Dermis blood vessel endothelial cell (primary cell): ENCODE measurements at regions not wholly inside any gene's neighbourhood (a gene's known extent, or its start where the extent isn't known, plus 50 kb on each side); places are given as distances from the start of the nearest gene placed in this dataset.
A peak's percentile ranks its signal among the peaks of the same experiment; 100 is the strongest.

Experiments used
- DNase-seq: peaks from one replicate; pipeline ENCODE4 v3.0.0; 2010

DNA sequence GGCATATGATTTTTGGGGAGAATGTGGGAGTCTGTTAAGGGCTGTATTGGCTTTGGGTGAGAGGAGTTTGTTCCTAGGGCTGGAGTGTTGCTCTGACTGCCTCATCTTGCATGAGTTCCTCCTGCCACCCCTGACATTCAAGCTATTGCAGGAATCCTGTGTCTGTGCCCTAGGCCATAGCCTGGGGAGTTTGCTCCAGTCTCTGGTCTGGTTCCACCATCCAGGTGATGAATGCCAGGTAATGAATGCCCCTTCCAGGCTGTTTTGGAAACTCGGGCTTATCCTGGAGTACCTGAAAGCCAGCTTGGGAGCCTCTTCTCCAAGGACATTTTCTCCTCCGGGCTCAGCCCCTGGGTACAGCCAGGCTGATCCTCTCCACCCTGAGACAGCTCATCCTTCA, 117.0 kb upstream of the IRX3 start:
- DNase-seq: no peak

DNA sequence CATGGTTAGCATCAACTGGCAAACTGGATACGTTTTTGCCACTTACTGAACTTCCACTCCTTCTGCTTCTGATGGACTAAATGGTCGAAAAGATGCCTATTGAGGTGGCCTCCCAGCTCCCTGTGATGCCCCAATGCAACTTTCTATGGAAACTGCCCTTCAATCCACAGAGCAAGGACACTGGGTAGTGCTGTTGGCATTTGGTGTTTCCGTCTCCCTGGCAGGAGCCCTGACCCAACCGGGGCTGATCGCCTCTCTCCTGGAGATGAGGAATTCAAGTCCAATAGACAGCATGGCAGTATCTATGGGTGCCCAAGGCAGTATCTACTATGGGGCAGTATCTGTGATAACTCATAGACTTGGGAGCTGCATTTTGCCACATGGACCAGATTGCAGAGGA, 116.3 kb upstream of the IRX3 start:
- no peak for DNase-seq

DNA sequence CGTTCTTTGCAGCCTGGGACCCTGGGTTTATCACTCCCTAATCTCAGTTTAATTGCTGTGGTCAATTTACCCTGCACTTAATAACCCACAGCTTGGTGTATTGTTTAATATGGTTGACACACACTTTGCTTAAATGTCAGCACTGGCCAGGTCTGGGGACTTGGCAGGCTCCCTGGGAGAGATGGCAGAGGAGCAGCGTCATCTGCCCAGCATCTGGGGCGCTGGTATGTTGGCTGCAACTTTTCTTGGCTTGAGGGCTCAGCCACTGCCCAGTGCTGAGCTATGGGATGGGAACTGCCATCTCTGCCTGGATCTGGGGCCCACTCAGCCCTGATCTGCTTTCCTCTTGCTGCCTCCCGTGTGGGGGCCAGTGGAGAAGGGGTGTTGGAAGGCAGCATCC, 115.7 kb upstream of the IRX3 start:
- DNase-seq: no peak

DNA sequence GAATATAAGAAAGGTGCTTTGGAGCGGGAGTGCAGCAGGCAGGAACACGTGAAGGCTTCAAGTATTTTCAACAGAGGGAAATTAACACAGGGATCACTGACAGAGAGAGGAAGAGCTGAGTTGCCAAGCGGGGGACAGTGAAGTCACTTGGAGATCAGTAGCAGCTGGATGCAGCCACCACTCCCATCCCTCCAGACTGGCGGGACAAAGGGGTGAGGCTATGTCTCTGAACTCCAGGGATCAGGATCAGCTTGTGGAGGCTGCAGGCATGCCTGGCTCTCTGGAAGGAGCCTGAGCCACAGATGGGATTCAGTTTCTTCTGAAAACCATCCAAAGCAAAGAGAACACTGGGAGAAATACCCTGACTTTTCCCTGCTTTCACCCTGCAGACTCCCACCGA, 113.7 kb upstream of the IRX3 start:
- no peak for DNase-seq

DNA sequence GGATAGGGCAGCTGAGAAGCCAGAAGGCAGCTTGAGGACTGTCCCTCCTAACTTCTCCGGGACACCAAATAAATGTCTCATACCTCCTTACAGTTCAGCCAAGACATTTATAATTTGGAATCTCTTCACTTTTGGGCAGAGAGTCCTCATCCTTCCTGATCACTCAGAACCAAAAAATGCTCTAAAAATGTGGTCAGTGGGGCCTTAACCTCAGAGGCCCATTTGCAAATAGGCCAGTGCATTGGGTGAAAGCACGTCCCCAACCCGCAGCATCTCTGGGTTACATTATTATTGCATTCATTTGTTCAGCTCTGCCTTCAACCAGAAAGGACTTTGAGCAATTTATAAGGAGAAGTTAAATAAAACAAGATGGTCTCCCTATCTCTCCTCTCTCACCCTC, 112.4 kb upstream of the IRX3 start:
- no peak for DNase-seq

DNA sequence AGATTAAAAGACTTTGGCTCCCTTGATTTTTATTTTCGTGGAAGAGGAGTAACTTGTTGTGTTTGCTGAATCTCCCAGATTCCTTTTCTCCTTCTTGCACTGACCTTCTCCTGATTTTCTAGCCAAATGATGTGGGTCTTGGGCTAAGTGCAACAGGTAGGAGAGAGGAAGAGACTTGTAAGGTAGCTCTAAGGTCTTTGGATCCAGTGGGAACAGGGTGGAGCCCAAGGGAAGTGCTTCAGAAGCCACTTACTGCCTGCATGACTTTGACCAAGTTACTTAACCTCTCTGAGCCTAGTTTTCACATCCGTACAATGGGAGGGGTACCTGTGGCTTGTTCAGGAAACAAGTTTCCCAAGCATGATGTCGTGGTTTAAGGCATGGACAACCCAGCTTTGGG, 111.3 kb upstream of the IRX3 start:
- DNase-seq: no peak

DNA sequence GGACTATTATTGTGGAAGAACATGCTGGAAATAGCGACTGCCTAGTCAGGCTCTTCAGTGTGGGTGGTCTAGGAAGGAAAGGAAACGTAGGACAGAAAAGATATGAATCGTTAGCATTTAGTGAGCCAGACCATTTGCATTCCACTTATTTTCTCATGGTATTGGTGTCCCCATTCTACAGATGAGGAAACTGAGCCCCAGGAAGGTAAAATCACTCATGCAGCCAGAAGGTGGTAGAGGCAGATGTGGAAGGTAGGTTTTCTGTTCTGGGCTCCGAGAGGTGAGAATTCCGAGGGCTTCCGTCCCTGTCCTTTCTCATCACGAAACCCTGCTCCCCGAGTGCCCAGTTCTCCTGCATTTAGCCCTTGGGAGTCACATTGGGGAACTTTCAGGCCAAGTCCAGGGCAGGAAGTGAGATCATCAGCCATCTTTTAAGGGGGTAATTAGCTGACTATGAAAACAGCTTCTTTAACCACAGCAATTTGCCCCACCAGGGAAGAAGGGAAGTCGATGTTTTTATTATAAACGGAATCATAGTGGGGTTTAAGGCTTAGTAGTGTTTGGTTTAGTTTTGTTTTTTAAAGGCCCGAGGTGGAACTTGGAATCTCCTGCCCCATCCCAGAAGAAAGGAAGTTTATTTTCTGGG, 110.7 kb upstream of the IRX3 start:
- DNase-seq: no peak

DNA sequence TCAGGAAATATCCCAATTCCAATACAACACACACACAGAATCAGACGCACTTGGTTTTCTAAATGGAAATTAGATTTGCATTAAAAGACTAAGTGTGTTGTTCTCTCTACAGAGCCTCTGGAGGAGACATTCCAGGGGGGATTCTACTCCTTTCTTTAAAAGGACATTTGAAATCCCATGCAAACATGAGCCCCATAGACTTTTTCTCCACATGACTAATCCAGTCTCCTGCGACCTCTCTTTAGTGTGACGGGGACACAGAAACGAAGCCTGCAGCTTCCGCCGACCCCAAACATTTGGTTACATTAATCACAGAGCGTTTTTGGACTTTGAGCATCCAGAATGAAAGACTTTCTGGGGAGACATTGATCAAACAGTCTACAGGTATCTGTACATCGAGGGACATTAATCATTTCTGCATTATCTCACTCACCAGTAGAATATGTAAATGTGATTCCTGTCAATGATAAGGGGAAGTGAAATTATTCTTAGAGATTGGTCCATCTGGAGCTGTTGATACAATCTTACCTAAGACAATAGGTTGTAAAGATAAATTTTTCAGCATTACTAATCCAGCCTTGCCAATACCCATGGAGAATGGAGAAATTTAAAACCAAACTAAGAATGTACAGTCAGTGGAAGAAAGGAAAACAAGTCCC, 103.4 kb upstream of the IRX3 start:
- no peak for DNase-seq

DNA sequence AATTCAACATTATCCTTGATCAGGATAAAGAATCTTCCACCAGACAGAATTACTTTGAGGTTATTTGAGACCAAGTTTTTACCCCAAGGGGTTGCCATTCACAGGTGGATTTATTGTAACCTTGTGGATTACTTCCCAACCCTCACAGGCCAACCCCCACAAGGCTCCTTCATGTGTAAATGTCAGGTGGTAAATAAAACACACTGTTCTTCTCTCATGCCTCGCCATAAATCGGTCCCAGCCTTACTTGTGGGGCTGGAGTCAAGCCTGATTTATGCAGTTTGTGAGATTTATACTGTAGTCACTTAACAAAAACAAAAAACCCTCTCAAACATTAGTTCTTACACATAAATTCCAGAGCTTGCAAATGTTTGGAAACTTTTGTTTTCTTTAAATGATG, 98.6 kb upstream of the IRX3 start:
- no peak for DNase-seq

DNA sequence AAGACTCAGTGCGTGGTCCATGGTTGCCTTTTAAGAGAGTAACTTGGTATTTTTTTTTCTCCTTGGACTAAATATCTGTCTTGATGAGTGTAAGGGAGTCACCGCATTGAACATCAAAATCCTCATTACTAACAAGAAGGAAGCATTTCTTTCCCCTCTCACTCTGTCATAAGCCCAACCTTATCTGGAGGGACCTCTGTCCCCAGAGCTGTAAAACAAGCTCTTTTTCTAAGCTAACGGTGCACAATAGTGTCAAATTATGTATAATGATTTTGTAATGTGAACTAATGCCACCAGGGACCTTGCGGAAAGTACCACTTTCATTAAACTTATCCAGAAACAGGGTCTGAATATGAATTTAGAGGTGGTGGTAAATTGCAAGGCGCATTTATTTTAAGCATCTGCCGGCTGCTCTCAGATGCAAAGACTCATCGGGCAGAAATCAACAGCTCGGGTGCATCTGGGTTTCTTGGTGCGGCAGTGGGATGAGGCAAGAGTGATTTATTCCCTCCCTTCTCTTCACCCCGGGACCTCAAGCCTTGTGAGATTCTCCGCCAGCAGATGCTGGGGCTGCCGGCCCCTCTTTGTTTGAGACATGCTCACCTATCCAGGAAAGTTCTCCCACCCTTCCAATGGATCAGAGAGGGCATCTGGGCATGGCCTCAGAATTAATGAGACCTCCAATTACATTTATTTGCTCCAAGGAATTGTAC, 95.2 kb upstream of the IRX3 start:
- no peak for DNase-seq

DNA sequence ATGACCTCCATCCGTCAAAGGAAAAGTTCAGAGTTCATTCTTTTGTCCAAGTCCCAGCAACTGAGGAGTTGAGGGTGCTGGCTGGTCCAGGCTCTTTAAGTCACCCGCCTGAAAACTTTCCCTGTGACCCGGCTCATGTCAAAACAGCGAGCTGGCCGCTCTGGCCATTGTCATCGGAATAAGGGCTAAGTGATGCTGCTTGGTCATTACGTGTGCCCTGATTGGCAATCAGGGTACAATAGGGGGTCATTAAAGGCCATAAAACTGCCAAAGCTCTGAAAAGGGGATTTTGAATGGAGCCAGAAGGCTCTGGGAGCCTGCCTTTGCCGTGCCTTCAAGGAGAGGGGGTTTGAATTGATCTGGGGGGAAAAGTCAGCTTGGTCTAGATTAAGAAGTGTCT, 88.5 kb upstream of the IRX3 start:
- DNase-seq: no peak

DNA sequence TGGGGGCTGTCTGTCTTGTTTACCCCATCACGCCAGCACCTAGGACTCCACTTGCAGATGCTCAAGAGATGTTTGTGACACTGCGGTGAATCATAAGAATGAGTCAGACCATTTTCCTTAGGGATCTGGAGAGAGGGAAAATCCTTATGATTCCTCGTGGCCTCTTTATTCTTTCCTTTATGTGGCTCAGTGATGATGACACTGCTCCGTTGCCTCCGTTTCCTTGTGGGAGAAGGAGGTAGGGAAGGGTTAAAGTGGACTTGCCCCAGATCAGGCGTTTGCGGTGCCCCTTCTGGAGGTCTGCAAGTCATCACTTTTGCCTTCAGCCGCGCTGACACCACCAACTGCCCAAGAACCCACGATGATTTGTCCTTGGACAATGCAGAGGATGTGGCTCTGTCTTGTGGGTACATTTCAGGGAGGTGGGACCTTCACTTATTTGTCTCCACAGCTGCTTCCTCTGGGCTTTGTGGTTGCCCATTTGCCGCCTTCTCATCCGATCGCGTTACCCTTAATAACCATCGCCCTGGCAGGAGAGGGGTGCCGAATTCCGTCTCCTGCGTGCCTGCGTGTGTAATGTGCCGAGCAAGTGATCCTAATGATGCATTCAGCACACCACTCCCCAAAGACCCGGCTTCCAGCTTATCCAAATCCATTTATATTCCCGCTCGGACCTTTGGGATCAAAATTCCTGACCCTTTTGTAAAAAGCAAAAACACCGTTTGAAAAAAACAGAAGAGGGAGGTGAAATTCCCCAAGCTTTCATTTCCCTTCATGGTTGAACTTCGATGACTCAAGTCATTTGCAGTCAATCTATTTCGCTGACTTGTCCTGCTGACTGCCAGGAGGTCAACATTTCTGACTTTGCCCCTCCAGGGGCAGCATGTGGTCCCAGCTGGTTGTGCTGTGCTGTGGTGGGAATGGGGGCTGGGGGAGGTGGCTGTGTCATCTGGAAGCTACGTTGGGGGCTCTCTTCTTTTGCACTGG, 87.2 kb upstream of the IRX3 start:
- DNase-seq: peak; percentile 1

DNA sequence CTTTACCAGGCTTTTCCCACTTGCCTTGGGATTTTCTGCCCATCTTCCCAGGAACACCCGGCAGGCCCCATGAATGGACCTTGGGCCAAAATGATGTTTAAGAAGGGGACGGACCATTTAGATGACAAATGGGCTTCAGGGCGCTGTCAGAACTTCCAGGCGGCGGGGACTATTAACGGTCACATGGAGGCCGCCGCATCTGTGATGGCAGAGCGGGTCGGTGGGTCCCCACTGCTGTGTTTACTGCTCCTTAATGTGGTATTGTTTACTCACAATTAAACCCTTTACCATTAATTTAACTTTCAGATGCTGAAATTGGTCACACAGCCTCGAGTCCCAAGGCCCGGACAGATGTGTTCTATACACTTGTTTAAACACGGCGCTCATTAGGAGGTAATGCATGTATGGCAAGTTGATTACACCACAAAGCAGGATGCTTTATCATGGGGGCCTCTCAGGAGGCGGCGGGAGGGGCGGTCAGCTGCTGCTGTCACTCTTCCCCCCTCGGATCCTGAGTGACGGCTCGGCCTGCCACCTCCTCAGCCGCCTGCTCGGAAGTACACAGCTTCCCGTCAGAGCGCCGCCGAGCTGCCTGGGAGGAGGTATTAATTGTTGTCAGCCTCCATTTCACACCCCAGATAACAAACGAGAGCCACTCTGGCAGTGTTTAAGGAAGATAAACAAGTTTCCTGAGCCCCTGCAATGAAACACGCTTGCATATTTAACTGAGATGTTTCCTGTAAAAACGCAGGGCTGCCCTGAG, 83.9 kb upstream of the IRX3 start:
- DNase-seq: peak; percentile 6

DNA sequence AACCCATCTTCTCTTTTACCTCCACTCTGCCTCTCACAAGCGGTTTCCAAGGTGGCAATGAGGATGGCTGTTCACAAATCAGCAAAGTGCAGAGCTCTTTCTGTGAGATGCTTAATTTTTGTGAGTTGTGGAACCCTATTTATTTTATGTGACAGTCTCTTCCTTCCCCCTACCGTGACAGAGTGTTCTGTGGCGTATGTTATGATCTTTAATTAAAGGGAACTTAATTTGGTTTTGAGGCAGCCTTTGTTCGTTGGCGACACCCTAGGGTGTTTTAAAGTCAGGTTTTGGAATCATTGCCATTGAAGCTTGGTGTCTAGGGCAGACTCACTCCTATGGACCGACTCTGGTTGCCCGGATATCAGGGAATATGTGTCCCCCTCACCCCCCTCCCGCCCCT, 83.3 kb upstream of the IRX3 start:
- DNase-seq: no peak

DNA sequence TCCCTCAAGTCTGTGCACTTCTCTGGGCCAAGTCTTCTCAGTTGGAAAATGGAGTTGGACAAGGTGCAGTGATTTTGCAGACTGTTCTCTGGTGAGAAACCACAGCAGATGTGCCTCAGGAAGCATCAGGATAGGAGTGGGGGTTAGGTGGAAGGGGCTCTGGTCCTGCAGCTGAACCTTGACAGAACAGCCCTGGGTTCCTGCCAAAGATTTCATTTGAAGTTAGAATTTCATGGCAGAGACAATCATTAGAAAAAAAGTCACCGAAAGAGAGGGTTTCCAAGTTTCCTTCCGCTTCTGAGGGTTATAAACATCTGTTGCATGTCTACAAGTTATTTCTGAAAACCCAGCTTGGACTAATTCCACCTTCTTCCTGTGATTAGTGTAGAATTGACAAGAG, 80.4 kb upstream of the IRX3 start:
- DNase-seq: no peak

DNA sequence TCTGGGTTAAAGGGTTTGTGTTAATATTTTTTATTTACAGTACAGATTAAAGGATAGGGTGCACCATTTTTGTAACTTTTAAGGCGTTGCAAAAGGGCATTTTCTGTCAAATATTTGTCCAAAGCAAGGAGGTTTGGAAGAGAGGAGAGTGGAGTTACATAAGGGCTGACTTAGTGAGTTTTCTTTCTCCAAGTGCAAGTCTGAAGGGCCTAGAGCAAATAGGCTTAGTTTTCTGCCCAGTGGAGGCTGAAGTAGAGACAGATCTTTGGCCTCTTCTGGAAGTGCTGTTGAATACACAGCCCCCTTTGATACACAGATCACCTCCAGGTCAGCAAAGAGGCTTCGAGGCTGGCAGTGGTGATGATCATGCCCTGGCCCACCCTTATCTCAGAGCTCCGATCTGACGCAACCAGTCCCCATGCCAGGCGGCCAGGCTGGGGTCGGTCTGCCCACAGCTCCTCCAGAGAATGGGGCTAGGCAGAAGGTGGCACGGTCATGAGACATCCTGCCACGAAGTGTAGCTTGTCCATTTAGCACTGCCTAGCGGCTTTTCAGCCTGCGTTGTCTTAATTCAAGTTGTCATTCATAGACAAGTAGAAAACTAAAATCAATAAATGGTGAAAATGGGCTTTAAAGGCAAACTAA, 79.5 kb upstream of the IRX3 start:
- no peak for DNase-seq

DNA sequence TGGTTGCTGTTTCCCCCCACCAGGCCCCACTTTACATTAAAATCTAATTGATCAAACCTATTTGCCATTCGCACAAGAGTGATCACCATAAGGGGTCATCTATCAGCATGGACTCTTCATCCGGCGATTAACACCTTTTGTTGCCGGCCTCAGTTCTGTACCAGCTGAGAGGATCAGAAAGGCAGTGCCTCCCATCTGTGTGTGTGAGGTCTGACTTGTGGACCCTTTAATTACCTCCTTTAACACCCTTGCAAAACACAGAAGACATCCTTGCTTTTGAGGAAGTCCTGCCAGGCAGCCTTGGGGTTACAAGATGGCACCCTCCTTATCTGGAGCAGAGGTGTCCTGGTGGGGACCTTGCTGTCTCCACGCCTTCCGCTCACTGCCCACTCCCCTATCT, 77.2 kb upstream of the IRX3 start:
- no peak for DNase-seq

DNA sequence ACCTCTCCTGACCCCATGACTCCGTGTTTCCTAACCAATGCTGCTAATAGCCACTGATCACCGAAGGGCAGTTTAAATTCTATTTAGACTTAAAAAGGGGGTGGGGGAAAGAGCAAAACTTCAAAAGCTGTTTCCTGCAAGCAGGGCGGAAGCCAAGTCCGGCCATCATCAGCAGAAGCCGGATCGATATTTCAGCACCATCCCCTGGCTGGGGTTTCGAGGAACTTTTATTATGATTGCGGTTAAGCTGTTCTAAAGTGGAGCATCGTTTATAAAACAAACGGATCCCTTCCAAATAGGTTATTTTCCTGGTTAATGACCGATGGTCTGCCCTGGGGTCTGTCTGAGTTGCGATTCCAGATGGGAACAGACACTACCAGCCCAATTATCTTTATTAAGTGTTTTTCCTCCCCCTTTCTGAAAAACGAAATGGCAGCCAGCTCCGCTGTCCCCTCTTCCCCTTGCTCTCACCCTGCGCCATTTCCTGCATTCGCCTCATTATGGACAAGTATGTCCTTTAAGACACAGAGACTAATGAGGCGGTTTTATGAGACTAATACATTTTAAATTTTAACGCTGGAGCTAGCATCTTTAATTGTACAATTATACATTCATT, 76.1 kb upstream of the IRX3 start:
- DNase-seq: no peak

DNA sequence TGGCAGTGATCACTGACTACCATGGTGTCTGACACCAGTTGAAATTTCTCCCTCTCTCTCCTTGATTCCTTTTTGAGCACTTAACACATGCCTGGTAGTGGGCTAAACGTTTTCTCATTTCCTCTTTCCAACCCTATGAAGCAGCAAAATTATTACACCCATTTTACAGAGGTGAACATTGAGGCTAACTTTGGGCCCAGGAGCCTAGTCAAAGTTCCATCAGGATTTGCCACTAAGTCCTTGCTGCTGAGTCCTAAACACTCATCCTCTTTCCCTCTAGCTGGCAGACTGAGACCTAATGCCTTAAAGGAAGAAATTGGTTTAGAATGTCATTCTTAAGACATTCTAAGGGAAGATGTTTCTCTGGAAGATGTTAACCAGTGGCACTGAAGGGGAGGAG, 74.7 kb upstream of the IRX3 start:
- DNase-seq: no peak

DNA sequence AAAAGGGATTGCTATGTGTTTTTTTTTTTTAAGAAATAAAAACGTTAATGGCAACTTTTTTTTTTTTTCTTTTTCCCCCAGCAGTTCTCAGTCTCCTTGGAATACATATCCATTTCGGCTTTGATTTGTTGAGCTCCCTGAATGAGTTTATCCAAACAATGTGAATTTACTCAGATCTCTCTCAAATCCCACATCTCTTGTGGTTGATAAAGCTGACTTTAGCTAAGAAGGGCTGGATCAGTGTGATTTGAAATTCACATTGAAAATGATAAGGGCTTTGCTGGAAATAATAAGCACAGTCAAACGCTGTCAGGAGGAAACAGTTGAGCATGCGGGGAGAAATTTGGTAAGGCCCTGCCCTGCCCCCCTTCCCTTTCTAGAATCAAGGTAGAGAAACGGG, 74.1 kb upstream of the IRX3 start:
- DNase-seq: no peak

DNA sequence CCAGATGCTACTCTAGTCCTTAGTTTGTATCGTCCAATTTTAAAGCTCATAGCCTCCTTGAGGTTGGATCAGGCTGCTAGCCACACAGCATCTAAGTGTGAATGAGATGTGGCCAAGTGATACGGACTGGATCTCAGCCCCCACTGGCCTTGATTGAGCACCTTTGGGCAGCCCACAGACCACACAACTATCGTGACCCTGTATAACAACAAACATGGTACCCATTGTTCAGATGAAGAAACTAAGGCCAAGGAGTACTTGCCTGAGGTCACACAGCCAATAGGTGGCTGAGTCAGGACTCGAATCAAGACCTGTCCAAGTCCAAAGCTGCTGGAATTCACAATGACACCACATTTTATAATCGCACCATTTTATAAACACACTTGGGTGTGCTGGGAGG, 73.0 kb upstream of the IRX3 start:
- DNase-seq: no peak
